GM18505 (cell line): ENCODE measurements at regions not wholly inside any gene's neighbourhood (a gene's known extent, or its start where the extent isn't known, plus 50 kb on each side); places are given as distances from the start of the nearest gene placed in this dataset.
"Not testable (repeated sequence)": the region's sequence is repeated elsewhere in the genome, so short reads cannot be mapped to it uniquely, and the experiment has no call there.

ENCODE experiments used
- ATAC-seq: cut with Tn5 transposase; IDR thresholded peaks from one replicate; pipeline ENCODE4 v1.9.1; 2021; ENCODE audit not compliant: unreplicated experiment
- POLR2A ChIP-seq: IDR thresholded peaks from 4 replicates; pipeline ENCODE4 v1.6.1; 2011; ENCODE audit warnings: borderline replicate concordance; ENCODE audit not compliant: insufficient read depth, insufficient read length; ENCODE audit errors: extremely low read depth

DNA sequence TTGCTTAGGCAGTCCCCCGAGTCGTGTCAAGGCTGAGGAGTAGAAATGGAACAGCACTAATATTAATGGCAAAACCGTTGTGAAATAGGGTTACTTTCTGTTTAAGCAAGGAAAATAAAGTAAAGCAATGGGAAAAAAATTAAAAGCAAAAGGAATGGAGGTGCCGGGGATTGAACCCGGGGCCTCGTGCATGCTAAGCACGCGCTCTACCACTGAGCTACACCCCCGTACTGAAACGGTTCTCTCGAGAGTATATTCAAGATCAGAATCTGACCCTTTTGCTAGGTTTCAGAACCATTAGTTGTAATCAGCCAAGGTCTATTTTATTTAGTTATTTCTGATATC lies 85.5 kb downstream of the TRIM27 start:
- no peak for TF ChIP-seq POLR2A
- peak; percentile 53 for ATAC-seq

DNA sequence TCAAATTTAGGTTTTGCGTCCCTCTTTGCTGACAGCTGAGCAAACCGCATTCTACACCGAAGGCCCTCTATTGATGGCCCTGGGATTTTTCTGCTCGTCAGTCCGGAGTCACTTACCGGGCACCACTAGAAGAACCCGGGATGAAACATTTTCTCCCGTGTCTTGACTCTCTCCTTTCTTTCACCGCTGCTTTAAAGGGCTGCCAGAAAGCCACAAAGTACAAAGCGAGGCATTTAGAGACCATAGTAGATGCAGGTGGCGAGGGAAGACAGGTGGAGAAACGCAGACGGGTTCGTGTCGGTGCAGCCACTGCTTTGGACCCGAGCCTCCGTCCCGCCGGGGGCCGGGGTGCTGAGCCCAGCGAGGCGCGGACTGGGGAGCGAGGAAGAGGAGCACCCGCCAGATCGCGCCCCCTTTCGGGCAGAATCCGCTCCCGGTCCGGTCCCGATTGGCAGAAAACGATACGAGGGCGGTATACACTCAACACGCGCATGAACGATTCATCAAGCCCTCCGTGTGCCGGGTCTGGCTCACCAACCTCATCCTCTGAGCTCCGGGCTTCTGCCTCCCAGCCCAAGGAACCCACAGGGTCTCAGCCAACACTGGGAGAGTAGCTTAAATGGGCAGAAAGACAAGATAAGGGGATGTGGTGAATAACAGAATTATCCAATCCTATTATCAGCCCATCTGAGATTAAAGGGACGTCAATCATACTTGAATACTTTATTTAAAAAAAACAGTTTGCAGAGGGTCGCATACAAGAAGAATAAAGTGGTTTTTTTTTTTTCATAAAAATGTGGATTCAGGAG lies 84.9 kb downstream of the TRIM27 start:
- ATAC-seq: peak; percentile 50
- no peak for TF ChIP-seq POLR2A

DNA sequence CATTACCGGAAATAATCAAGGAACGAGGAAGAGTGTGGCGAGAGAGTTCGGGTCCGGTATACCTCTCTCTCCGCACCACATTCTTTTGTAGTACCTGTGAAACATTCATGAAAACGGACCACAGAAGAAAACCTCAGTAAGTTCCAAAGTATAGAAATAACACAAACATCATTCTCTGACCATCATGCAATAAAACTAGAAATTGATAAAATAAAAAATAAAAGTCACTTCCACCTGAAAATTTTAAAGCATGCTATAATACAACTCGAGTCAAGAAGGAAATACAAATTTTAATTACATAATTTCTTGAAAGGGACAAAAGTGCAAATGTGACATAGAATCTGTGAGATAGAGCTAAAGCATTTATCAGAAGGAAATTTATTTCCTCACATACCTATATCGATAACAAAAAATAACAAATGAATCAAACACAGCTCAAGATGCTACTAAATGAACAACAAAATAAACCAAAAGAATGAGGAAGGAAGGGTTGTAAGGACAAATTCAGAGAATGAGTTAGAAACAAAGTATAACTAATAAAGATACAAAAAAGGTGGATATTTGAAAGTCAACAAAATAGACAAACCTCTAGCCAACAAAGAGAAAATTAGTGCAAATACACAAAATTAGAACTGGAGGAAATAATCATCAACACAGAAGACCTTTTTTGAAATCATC lies 84.2 kb downstream of the TRIM27 start:
- ATAC-seq: no peak
- no peak for TF ChIP-seq POLR2A

DNA sequence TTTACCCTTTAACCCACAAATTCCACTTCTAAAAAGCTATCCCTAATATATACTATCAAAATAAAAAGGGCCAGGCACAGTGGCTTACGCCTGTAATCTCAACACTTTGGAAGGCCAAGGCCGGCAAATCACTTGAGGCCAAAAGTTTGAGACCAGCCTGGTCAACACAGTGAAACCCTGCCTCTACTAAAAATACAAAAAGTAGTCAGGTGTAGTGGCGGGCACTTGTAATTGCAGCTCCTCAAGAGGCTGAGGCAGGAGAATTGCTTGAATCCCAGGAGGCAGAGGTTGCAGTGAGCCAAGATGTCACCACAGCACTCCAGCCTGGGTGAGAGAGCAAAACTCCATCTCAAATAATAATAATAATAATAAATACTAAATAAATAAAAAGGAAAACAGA lies 82.5 kb downstream of the TRIM27 start:
- no peak for ATAC-seq
- no peak for TF ChIP-seq POLR2A

DNA sequence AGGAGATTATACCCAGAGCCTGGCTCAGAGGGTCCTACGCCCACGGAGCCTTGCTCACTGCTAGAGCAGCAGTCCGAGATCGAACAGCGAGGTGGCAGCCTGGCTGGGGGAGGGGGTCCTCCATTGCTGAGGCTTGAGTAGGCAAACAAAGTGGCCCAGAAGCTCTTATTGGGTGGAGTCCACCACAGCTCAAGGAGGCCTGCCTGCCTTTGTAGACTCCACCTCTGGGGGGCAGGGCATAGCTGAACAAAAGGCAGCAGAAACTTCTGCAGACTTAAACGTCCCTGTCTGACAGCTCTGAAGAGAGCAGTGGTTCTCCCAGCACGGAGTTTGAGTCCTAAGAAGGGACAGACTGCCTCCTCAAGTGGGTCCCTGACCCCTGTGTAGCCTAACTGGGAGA lies 75.0 kb downstream of the TRIM27 start:
- ATAC-seq: not testable (repeated sequence)
